H1 (cell line): ENCODE measurements at regions not wholly inside any gene's neighbourhood (a gene's known extent, or its start where the extent isn't known, plus 50 kb on each side); places are given as distances from the start of the nearest gene placed in this dataset.

Experiments used
- CTCF ChIP-seq, 3 experiments: IDR thresholded peaks; 1 replicate in 2 of 3; 2 replicates in 1 of 3; pipeline versions ENCODE4 v1.5.1 to v1.6.1; 2011; ENCODE audit warnings: low read length in 3 of 3, mild to moderate bottlenecking in 3 of 3, inconsistent platforms in 2 of 3, low read depth in 1 of 3, moderate library complexity in 1 of 3; ENCODE audit not compliant: insufficient read depth in 1 of 3; ENCODE audit errors: control extremely low read depth in 1 of 3
- E2F6 ChIP-seq: IDR thresholded peaks from 2 replicates; pipeline ENCODE4 v1.6.1; 2012; ENCODE audit warnings: inconsistent platforms
- GTF2F1 ChIP-seq: IDR thresholded peaks from 2 replicates; pipeline ENCODE4 v1.6.1; 2012; ENCODE audit warnings: low read depth, low read length, improper control_type of control experiment, borderline replicate concordance
- KDM1A ChIP-seq: fragments of 200-600, 300-600 bp; sonication (generic); IDR thresholded peaks from 2 replicates; pipeline ENCODE4 v1.7.1; 2016; ENCODE audit warnings: mild to moderate bottlenecking, low read length, borderline replicate concordance

DNA sequence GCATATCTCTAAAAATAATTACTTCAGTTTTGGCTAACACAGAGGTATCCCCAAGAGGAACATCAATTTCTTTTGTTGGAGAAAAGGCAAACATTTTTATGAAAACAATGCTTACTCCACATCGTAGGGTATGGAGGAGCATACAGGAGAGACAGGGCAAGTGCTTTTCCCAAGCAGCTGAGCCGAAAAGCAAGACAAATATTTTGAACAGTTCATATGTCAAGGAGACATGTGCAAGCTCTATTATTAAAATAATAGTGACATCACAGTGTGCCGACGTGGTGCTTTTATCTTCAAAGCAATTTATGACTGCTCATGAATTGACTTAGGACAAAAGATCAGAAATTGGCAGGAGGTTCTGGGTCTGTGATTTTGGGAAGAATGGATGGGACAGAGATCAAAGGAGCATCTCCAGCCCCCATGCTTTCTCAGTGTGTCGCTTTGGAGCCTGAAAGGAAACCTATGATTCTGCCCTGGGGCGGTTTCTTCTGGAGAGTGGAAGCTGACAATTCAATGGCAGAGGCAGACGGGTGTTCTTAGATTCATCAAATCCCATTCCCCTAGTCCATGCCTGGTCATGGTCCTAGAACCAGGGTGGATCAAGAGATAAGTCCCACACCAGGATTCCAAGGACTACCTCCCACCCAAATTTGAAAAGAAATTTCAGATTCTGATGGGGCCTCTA lies 97.1 kb downstream of the JCAD start (continued):
- TF ChIP-seq CTCF (IDR thresholded peaks at IDR 0.05; ENCODE audit: control extremely low read depth in 1 of 3, insufficient read depth in 1 of 3, low read depth in 1 of 3, low read length in 3 of 3): no peak
- TF ChIP-seq E2F6: no peak
- TF ChIP-seq GTF2F1: no peak
- TF ChIP-seq KDM1A: no peak
